ENCODE measurements at regions not wholly inside any gene's neighbourhood (a gene's known extent, or its start where the extent isn't known, plus 50 kb on each side); places are given as distances from the start of the nearest gene placed in this dataset.

- TF ChIP-seq POLR2A (IDR thresholded peaks at IDR 0.05) (no peak), CTCF (IDR thresholded peaks at IDR 0.05) (no peak), EP300 (IDR thresholded peaks at IDR 0.05) (no peak)
These were observed 130.0 kb upstream of the VEPH1 start for GRCh38 chr3:157633241-157633640.
